ENCODE measurements at regions not wholly inside any gene's neighbourhood (a gene's known extent, or its start where the extent isn't known, plus 50 kb on each side); places are given as distances from the start of the nearest gene placed in this dataset.

DNA sequence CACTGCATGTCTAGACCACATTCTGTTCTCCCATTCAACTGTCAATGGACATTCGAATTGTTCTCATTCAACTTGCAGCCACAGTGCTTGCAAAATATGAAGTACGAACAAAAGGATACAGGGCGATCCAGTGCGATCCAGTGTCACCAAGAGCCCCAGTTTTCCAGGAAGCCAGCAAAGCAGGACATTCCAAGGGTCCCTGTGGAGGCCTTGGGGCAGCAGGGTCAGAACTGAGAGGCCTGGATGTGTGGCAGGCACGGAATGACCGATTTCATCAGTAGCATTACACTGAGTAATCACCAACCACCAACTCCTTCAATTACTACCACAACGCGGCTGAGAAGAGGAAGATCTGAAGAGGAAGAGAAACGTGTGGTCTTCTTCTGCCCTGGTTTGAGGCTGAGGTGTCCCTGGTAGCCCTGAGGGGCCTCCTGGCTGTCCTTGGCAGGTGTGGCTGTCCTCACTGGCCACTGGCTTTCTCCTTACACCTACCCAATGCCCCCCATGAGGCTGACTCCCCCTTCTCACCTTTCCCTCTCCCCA lies 172.7 kb upstream of the FHL2 start:
- H3K27ac Mint-ChIP-seq: no peak overlapping the region
- no peak for ATAC-seq (ENCODE audit: low read depth in 2 of 2)

DNA sequence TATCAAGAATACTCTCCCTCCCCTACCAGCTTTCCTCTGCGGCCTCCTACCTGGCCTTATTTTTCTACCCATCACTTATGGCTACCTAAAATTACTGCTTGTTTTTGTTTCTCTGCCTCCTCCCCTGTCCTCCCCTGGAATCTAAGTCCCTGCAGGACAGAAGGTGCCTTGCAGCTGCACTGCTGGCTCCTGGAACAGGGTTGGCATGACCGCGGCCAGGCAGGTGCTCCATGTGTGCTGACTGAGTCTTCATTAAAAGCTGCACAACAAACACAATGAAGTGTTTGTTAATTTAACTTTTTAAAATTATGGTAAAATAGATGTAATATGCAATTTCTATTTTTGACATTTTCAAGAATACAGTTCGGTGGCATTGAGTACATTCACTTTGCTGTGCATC lies 171.9 kb upstream of the FHL2 start:
- Mint-ChIP-seq H3K27ac (peak overlapping the region in 1 of 3 donors; percentile 36), H3K9me3 (peaks cover 0 to 1% (median 0%) of the 10 kb centered on the region in 7 donors), H3K36me3 (no peaks in the 10 kb centered on the region), H3K4me1 (peaks cover 0 to 19% (median 6%) of the 10 kb centered on the region in 4 donors), H3K27me3 (peaks cover 10% of the 10 kb centered on the region), H3K4me3 (no peak overlapping the region)
- Histone ChIP-seq H3K27ac (ENCODE audit: insufficient read depth, low read length, poor library complexity, severe bottlenecking) (no peak overlapping the region), H3K36me3 (ENCODE audit: control insufficient read depth, insufficient read depth, low read length) (no peaks in the 10 kb centered on the region), H3K27me3 (ENCODE audit: control insufficient read depth, insufficient read depth, low read length) (peaks cover 2% of the 10 kb centered on the region), H3K4me1 (ENCODE audit: control insufficient read depth, insufficient read depth, low read length, poor library complexity, severe bottlenecking) (no peaks in the 10 kb centered on the region), H3K4me3 (ENCODE audit: low read depth, low read length) (no peak overlapping the region), H3K9me3 (ENCODE audit: control insufficient read depth in 2 of 2, low read length in 2 of 2) (no peaks in the 10 kb centered on the region)
- DNase-seq: no peak
- ATAC-seq (ENCODE audit: low read depth in 2 of 2): no peak

More for the DNA sequence above, 172.7 kb upstream of the FHL2 start:
- peaks cover 4 to 23% (median 10%) of the 10 kb centered on the region in 4 donors for H3K4me1 Mint-ChIP-seq
- Histone ChIP-seq H3K27me3 (ENCODE audit: control insufficient read depth, insufficient read depth, low read length) (peaks cover 2% of the 10 kb centered on the region), H3K4me1 (ENCODE audit: control insufficient read depth, insufficient read depth, low read length, poor library complexity, severe bottlenecking) (peaks cover 4% of the 10 kb centered on the region), H3K9me3 (ENCODE audit: control insufficient read depth in 2 of 2, low read length in 2 of 2) (no peaks in the 10 kb centered on the region), H3K36me3 (ENCODE audit: control insufficient read depth, insufficient read depth, low read length) (no peaks in the 10 kb centered on the region), H3K27ac (ENCODE audit: insufficient read depth, low read length, poor library complexity, severe bottlenecking) (no peak overlapping the region), H3K4me3 (ENCODE audit: low read depth, low read length) (no peak overlapping the region)
- no peak overlapping the region for H3K4me3 Mint-ChIP-seq
- H3K36me3 Mint-ChIP-seq: no peaks in the 10 kb centered on the region
- peaks cover 0 to 1% (median 0%) of the 10 kb centered on the region in 7 donors for H3K9me3 Mint-ChIP-seq
- no peak for DNase-seq
- H3K27me3 Mint-ChIP-seq: peaks cover 14% of the 10 kb centered on the region

DNA sequence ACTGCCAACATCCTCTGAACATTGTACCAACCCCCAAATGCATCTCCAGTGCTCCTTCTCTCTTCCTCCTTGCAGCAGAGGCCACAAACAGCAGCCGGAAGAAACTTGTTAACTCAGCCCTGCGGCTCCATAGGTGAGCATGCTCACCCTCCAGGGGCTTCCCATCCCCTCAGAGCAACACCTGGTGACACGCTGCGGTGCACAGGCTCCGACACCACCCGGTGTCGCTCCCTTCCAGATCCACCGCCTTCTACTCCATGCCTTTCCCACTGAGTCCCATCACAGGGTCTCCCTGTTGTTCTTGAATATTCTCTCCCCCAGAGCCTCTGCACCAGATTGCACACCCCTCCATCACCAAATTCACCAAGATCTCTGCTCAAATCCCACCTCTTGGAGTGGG lies 171.5 kb upstream of the FHL2 start:
- Histone ChIP-seq H3K4me3 (ENCODE audit: low read depth, low read length) (no peak overlapping the region), H3K36me3 (ENCODE audit: control insufficient read depth, insufficient read depth, low read length) (no peaks in the 10 kb centered on the region), H3K4me1 (ENCODE audit: control insufficient read depth, insufficient read depth, low read length, poor library complexity, severe bottlenecking) (no peaks in the 10 kb centered on the region), H3K9me3 (ENCODE audit: control insufficient read depth in 2 of 2, low read length in 2 of 2) (no peaks in the 10 kb centered on the region), H3K27ac (ENCODE audit: insufficient read depth, low read length, poor library complexity, severe bottlenecking) (no peak overlapping the region), H3K27me3 (ENCODE audit: control insufficient read depth, insufficient read depth, low read length) (peaks cover 2% of the 10 kb centered on the region)
- Mint-ChIP-seq H3K27ac (peak overlapping the region in 1 of 3 donors; percentile 36), H3K4me1 (peaks cover 0 to 15% (median 2%) of the 10 kb centered on the region in 4 donors), H3K36me3 (no peaks in the 10 kb centered on the region), H3K27me3 (peaks cover 10% of the 10 kb centered on the region), H3K4me3 (no peak overlapping the region), H3K9me3 (peaks cover 0 to 1% (median 0%) of the 10 kb centered on the region in 7 donors)
- ATAC-seq (ENCODE audit: low read depth in 2 of 2) (no peak), DNase-seq (no peak)

DNA sequence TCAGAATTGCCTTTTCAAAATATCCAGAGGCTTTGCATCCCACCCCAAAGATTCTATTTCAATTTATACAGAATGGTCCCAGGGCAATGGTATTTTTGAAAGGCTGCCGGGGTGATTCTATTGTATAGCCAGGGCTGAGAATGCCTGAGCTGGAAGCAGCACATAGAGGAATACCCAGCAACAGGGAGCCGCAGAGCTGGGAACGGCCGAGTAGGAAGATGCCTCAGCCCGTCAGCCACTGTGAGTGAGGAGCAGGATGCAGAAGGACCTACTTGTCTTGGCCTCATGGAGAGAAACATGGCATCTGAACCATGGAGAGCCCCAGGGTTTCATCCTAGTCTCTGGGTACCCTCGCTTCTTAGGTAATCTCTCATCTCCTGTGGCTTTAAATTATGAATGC lies 170.8 kb upstream of the FHL2 start:
- Histone ChIP-seq H3K4me1 (ENCODE audit: control insufficient read depth, insufficient read depth, low read length, poor library complexity, severe bottlenecking) (no peaks in the 10 kb centered on the region), H3K27ac (ENCODE audit: insufficient read depth, low read length, poor library complexity, severe bottlenecking) (no peak overlapping the region), H3K27me3 (ENCODE audit: control insufficient read depth, insufficient read depth, low read length) (peaks cover 2% of the 10 kb centered on the region), H3K9me3 (ENCODE audit: control insufficient read depth in 2 of 2, low read length in 2 of 2) (no peaks in the 10 kb centered on the region), H3K36me3 (ENCODE audit: control insufficient read depth, insufficient read depth, low read length) (no peaks in the 10 kb centered on the region), H3K4me3 (ENCODE audit: low read depth, low read length) (no peak overlapping the region)
- Mint-ChIP-seq H3K36me3 (no peaks in the 10 kb centered on the region), H3K4me1 (peaks cover 0 to 12% (median 0%) of the 10 kb centered on the region in 4 donors), H3K27ac (peak overlapping the region in 1 of 3 donors; percentile 36), H3K9me3 (no peaks in the 10 kb centered on the region), H3K27me3 (peaks cover 10% of the 10 kb centered on the region), H3K4me3 (no peak overlapping the region)
- ATAC-seq (ENCODE audit: low read depth in 2 of 2): no peak
- no peak for DNase-seq

DNA sequence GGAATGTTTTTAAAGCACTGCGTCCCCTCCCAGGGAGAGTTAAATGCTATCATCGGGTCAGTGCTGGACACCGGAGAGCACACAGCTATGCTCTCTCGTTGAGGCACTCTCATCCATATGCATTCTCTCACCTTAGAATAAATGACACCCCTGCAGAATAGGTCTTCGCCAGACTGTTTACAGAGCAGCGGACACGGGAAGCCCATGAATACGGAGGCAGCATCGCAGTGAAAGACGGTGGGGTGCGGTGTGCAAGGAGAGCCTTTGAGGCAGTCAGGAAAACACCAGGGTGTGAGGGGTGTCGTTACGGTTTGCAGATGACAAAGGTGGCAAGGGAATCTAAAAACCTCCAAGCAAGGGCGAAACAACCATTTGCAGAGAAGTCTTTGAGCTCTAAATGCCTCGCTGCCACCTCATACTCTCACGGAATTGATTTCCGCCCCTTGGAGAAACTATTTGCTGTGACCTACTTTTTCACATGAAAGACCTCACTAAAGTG lies 169.2 kb upstream of the FHL2 start:
- Mint-ChIP-seq H3K4me1 (peaks cover 0 to 12% (median 0%) of the 10 kb centered on the region in 4 donors), H3K9me3 (no peaks in the 10 kb centered on the region), H3K4me3 (peak overlapping the region in 2 of 4 donors; percentile 29 to 53), H3K36me3 (no peaks in the 10 kb centered on the region), H3K27ac (no peak overlapping the region), H3K27me3 (peaks cover 10% of the 10 kb centered on the region)
- peaks cover 4% of the 10 kb centered on the region for H3K27me3 ChIP-seq (ENCODE audit: control insufficient read depth, insufficient read depth, low read length)
- H3K4me1 ChIP-seq (ENCODE audit: control insufficient read depth, insufficient read depth, low read length, poor library complexity, severe bottlenecking): no peaks in the 10 kb centered on the region
- DNase-seq (peak in 1 of 3 donors; percentile 26), ATAC-seq (ENCODE audit: low read depth in 2 of 2) (peak in 1 of 2 donors; percentile 37)
- H3K9me3 ChIP-seq (ENCODE audit: control insufficient read depth in 2 of 2, low read length in 2 of 2): no peaks in the 10 kb centered on the region
- no peaks in the 10 kb centered on the region for H3K36me3 ChIP-seq (ENCODE audit: control insufficient read depth, insufficient read depth, low read length)
- H3K4me3 ChIP-seq (ENCODE audit: low read depth, low read length): peak overlapping the region; percentile 32
- no peak overlapping the region for H3K27ac ChIP-seq (ENCODE audit: insufficient read depth, low read length, poor library complexity, severe bottlenecking)

DNA sequence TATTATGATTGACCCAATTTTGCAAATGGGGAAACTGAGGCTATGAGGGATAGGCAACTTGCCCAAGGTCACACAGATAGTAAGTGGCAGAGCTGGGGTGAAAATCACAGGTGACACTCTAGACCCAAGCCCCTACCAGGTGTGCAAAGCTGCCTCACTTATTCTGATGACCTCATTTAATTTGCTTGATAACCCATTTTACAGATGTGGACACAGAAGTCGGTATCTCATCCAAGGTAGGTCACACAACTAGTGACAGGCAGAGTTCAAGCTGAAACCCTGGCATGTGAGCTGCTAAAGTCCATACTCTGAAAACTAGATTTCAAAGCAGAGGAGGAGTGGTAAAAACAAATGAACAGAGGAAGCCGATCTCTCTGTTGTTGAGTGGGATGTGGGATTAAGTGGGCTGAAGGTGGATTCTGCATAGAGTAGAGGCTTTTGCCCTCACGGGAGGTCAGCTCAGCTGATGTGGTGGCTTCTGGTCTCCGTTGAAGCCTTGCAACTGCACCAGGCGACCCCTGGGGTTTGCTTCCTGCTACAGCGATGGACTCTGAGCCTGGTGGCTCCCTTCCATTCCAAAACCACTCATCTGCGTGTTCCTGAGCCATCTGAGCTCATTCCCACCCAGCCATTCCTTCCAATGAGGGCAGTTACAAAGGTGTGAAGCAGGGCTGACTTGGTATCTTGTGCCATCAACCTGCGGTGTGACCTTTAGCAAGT lies 164.3 kb upstream of the FHL2 start:
- Mint-ChIP-seq H3K9me3 (peaks cover 0 to 3% (median 0%) of the 10 kb centered on the region in 7 donors), H3K27me3 (peaks cover 14% of the 10 kb centered on the region)
- no peak overlapping the region for H3K27ac ChIP-seq (ENCODE audit: insufficient read depth, low read length, poor library complexity, severe bottlenecking)

DNA sequence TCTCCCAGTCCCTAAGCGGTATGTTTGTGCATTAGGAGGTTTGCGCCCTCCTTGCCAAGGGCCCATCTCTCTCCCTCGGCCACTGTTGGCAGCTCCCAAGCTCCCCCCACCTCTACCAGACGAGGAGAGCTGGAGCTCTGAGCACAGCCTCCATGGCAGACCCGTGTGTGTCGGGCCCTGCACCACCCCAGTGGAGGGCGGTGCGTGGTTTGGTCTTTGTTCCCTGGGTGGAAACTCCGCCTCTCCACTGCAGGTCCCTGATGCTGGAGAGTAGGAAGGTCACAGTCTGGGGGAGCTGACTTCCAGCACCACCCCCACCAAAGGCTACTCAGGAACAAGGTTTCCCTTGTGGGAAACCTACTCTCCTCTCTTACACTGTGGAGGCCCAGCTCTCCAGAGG lies 162.6 kb upstream of the FHL2 start:
- Histone ChIP-seq H3K9me3 (ENCODE audit: control insufficient read depth in 2 of 2, low read length in 2 of 2) (no peaks in the 10 kb centered on the region), H3K27ac (ENCODE audit: insufficient read depth, low read length, poor library complexity, severe bottlenecking) (no peak overlapping the region), H3K27me3 (ENCODE audit: control insufficient read depth, insufficient read depth, low read length) (peaks cover 13% of the 10 kb centered on the region), H3K36me3 (ENCODE audit: control insufficient read depth, insufficient read depth, low read length) (no peaks in the 10 kb centered on the region), H3K4me1 (ENCODE audit: control insufficient read depth, insufficient read depth, low read length, poor library complexity, severe bottlenecking) (no peaks in the 10 kb centered on the region), H3K4me3 (ENCODE audit: low read depth, low read length) (no peak overlapping the region)
- Mint-ChIP-seq H3K27ac (no peak overlapping the region), H3K4me1 (no peaks in the 10 kb centered on the region), H3K9me3 (peaks cover 0 to 3% (median 0%) of the 10 kb centered on the region in 7 donors), H3K27me3 (peaks cover 18% of the 10 kb centered on the region), H3K4me3 (no peak overlapping the region), H3K36me3 (no peaks in the 10 kb centered on the region)
- DNase-seq: no peak
- no peak for ATAC-seq (ENCODE audit: low read depth in 2 of 2)

More for the DNA sequence above, 164.3 kb upstream of the FHL2 start:
- Mint-ChIP-seq H3K4me3 (no peak overlapping the region), H3K36me3 (no peaks in the 10 kb centered on the region), H3K4me1 (peaks cover 0 to 6% (median 0%) of the 10 kb centered on the region in 4 donors), H3K27ac (no peak overlapping the region)
- no peak for DNase-seq
- Histone ChIP-seq H3K4me1 (ENCODE audit: control insufficient read depth, insufficient read depth, low read length, poor library complexity, severe bottlenecking) (no peaks in the 10 kb centered on the region), H3K9me3 (ENCODE audit: control insufficient read depth in 2 of 2, low read length in 2 of 2) (no peaks in the 10 kb centered on the region), H3K4me3 (ENCODE audit: low read depth, low read length) (no peak overlapping the region), H3K36me3 (ENCODE audit: control insufficient read depth, insufficient read depth, low read length) (no peaks in the 10 kb centered on the region), H3K27me3 (ENCODE audit: control insufficient read depth, insufficient read depth, low read length) (peaks cover 6% of the 10 kb centered on the region)
- no peak for ATAC-seq (ENCODE audit: low read depth in 2 of 2)
